Esophagus (tissue), 2 donors: ENCODE measurements at regions not wholly inside any gene's neighbourhood (a gene's known extent, or its start where the extent isn't known, plus 50 kb on each side); places are given as distances from the start of the nearest gene placed in this dataset.

Experiments used
- H3K27ac ChIP-seq, 2 donors: one replicate each; pipeline ENCODE4 v1.5.1; 2013; ENCODE audit warnings: low read depth in 2 of 2, mild to moderate bottlenecking in 2 of 2, inconsistent platforms in 1 of 2, low read length in 1 of 2, moderate library complexity in 1 of 2
- H3K27me3 ChIP-seq, 2 donors: one replicate each; pipeline ENCODE4 v1.6.1; 2013; ENCODE audit warnings: low read length in 2 of 2, control low read depth in 1 of 2, mild to moderate bottlenecking in 1 of 2; ENCODE audit not compliant: insufficient read depth in 2 of 2, control insufficient read depth in 1 of 2
- H3K36me3 ChIP-seq, 2 donors: one replicate each; pipeline ENCODE4 v1.6.1; 2013; ENCODE audit warnings: low read length in 1 of 2; ENCODE audit not compliant: control insufficient read depth in 2 of 2, insufficient read depth in 2 of 2
- H3K4me1 ChIP-seq, 2 donors: one replicate each; pipeline ENCODE4 v1.6.1; 2013; ENCODE audit warnings: low read length in 1 of 2; ENCODE audit not compliant: control insufficient read depth in 2 of 2, insufficient read depth in 2 of 2
- H3K4me3 ChIP-seq, 2 donors: one replicate each; pipeline ENCODE4 v1.5.1; 2013; ENCODE audit warnings: low read length in 2 of 2, mild to moderate bottlenecking in 2 of 2, low read depth in 1 of 2, moderate library complexity in 1 of 2
- H3K9me3 ChIP-seq, 2 donors: one replicate each; pipeline ENCODE4 v1.6.1; 2013; ENCODE audit warnings: mild to moderate bottlenecking in 2 of 2, low read depth in 1 of 2, low read length in 1 of 2, moderate library complexity in 1 of 2; ENCODE audit not compliant: control insufficient read depth in 2 of 2, insufficient read depth in 1 of 2
- WGBS, 2 donors: extraction: QIAGEN DNeasy Blood & Tissue Kit; methylation state at CpG; one replicate each; pipeline ENCODE4 v1.1.7; 2013; 5-methylcytosine and 5-hydroxymethylcytosine counted together
- donor health status: healthy with polysubstance abuse.
- donor health status: Bipolar disorder and iron deficiency.

GRCh38 chr12:111057701-111058425, 137.5 kb upstream of the MYL2 start:
- H3K9me3 ChIP-seq = peaks cover 0 to 2% of the 10 kb centered on the region in 2 donors
- 68 to 75% methylated on average over 7 of the region's 7 CpGs for WGBS, 2 donors
- H3K4me3 ChIP-seq = no peak overlapping the region
- H3K36me3 ChIP-seq = no peaks in the 10 kb centered on the region
- no peaks in the 10 kb centered on the region for H3K4me1 ChIP-seq
- H3K27me3 ChIP-seq = no peaks in the 10 kb centered on the region
- no peak overlapping the region for H3K27ac ChIP-seq

- WGBS, 2 donors = 71 to 73% methylated on average over 8 of the region's 8 CpGs
- Histone ChIP-seq H3K27me3 (no peaks in the 10 kb centered on the region), H3K4me1 (no peaks in the 10 kb centered on the region), H3K4me3 (no peak overlapping the region), H3K27ac (no peak overlapping the region), H3K36me3 (no peaks in the 10 kb centered on the region), H3K9me3 (peaks cover 0 to 2% of the 10 kb centered on the region in 2 donors)
Observed at GRCh38 chr12:111056618-111057521, 136.5 kb upstream of the MYL2 start.

GRCh38 chr12:111055181-111055880, 135.0 kb upstream of the MYL2 start:
- Histone ChIP-seq H3K4me3 (no peak overlapping the region), H3K27ac (no peak overlapping the region), H3K36me3 (no peaks in the 10 kb centered on the region), H3K9me3 (peaks cover 0 to 2% of the 10 kb centered on the region in 2 donors), H3K4me1 (no peaks in the 10 kb centered on the region), H3K27me3 (no peaks in the 10 kb centered on the region)
- WGBS, 2 donors = 87 to 90% methylated on average over 17 of the region's 17 CpGs

- no peaks in the 10 kb centered on the region for H3K36me3 ChIP-seq
- no peaks in the 10 kb centered on the region for H3K27me3 ChIP-seq
- H3K9me3 ChIP-seq = no peaks in the 10 kb centered on the region
- no peak overlapping the region for H3K27ac ChIP-seq
- WGBS, 2 donors = 53 to 66% methylated on average over 2 of the region's 2 CpGs
- no peaks in the 10 kb centered on the region for H3K4me1 ChIP-seq
- H3K4me3 ChIP-seq = no peak overlapping the region
Observed at GRCh38 chr12:111048991-111049390, 128.6 kb upstream of the MYL2 start.

- Histone ChIP-seq H3K27me3 (no peaks in the 10 kb centered on the region), H3K27ac (no peak overlapping the region), H3K4me3 (no peak overlapping the region), H3K9me3 (no peaks in the 10 kb centered on the region), H3K36me3 (no peaks in the 10 kb centered on the region), H3K4me1 (no peaks in the 10 kb centered on the region)
- WGBS, 2 donors = 63 to 75% methylated on average over 22 of the region's 22 CpGs
Observed at GRCh38 chr12:111046896-111047295, 126.5 kb upstream of the MYL2 start.

- WGBS, 2 donors = 80 to 81% methylated on average over 7 of the region's 7 CpGs
- no peaks in the 10 kb centered on the region for H3K4me1 ChIP-seq
- H3K4me3 ChIP-seq = no peak overlapping the region
- H3K27me3 ChIP-seq = no peaks in the 10 kb centered on the region
- H3K27ac ChIP-seq = no peak overlapping the region
- no peaks in the 10 kb centered on the region for H3K9me3 ChIP-seq
- no peaks in the 10 kb centered on the region for H3K36me3 ChIP-seq
Observed at GRCh38 chr12:111045941-111046340, 125.6 kb upstream of the MYL2 start.

- H3K9me3 ChIP-seq = no peaks in the 10 kb centered on the region
- 79 to 82% methylated on average over 2 of the region's 2 CpGs for WGBS, 2 donors
- H3K4me1 ChIP-seq = no peaks in the 10 kb centered on the region
- no peaks in the 10 kb centered on the region for H3K36me3 ChIP-seq
- no peak overlapping the region for H3K4me3 ChIP-seq
- H3K27me3 ChIP-seq = peaks cover 0 to 10% of the 10 kb centered on the region in 2 donors
- no peak overlapping the region for H3K27ac ChIP-seq
Observed at GRCh38 chr12:111041091-111041490, 120.7 kb upstream of the MYL2 start.

- no peak overlapping the region for H3K27ac ChIP-seq
- WGBS, 2 donors = 79 to 80% methylated on average over 3 of the region's 3 CpGs
- H3K4me3 ChIP-seq = no peak overlapping the region
- no peaks in the 10 kb centered on the region for H3K9me3 ChIP-seq
- no peaks in the 10 kb centered on the region for H3K4me1 ChIP-seq
- H3K36me3 ChIP-seq = no peaks in the 10 kb centered on the region
- peaks cover 0 to 14% of the 10 kb centered on the region in 2 donors for H3K27me3 ChIP-seq
Observed at GRCh38 chr12:111040690-111041089, 120.3 kb upstream of the MYL2 start.

- peaks cover 1 to 22% of the 10 kb centered on the region in 2 donors for H3K27me3 ChIP-seq
Observed at GRCh38 chr12:111038941-111039340, 118.6 kb upstream of the MYL2 start.

More at GRCh38 chr12:111038941-111039340, 118.6 kb upstream of the MYL2 start:
- 72 to 76% methylated on average over 5 of the region's 5 CpGs for WGBS, 2 donors
- H3K36me3 ChIP-seq = no peaks in the 10 kb centered on the region
- H3K27ac ChIP-seq = no peak overlapping the region
- H3K9me3 ChIP-seq = no peaks in the 10 kb centered on the region
- H3K4me1 ChIP-seq = peaks cover 0 to 2% of the 10 kb centered on the region in 2 donors
- H3K4me3 ChIP-seq = no peak overlapping the region
